ENCODE measurements at regions not wholly inside any gene's neighbourhood (a gene's known extent, or its start where the extent isn't known, plus 50 kb on each side); places are given as distances from the start of the nearest gene placed in this dataset.

DNA sequence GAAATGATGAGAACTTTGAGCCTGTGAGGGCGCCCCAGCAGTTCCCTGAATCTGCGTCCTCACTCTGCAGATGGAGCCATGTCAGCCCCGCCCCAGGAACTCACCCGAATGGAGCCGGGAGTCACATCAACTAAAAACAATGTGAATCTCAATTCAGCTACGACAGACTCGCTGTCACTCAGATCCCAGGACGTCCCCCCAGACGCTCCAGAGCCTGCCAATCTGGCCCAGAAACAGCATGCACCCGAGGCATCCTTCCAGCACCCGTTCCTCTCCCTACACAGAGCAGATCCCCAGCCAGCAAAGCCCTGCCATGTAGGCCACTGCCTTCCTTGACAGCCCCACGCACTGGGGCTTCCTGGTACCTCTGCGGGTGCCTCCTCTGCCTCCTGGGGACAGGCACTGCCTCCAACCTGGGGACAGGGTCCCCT lies 248.0 kb downstream of the TTLL2 start:
- TF ChIP-seq, protein P1, sequence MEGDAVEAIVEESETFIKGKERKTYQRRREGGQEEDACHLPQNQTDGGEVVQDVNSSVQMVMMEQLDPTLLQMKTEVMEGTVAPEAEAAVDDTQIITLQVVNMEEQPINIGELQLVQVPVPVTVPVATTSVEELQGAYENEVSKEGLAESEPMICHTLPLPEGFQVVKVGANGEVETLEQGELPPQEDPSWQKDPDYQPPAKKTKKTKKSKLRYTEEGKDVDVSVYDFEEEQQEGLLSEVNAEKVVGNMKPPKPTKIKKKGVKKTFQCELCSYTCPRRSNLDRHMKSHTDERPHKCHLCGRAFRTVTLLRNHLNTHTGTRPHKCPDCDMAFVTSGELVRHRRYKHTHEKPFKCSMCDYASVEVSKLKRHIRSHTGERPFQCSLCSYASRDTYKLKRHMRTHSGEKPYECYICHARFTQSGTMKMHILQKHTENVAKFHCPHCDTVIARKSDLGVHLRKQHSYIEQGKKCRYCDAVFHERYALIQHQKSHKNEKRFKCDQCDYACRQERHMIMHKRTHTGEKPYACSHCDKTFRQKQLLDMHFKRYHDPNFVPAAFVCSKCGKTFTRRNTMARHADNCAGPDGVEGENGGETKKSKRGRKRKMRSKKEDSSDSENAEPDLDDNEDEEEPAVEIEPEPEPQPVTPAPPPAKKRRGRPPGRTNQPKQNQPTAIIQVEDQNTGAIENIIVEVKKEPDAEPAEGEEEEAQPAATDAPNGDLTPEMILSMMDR (IDR thresholded peaks at IDR 0.05) = no peak
- TF ChIP-seq POLR2A (IDR thresholded peaks at IDR 0.05) = no peak

All from right lobe of liver (tissue), 4 donors.